BLaER1 (cell line): ENCODE measurements at regions not wholly inside any gene's neighbourhood (a gene's known extent, or its start where the extent isn't known, plus 50 kb on each side); places are given as distances from the start of the nearest gene placed in this dataset.

Experiments
- H3K27ac ChIP-seq: shearing (Covaris generic); formaldehyde crosslinking; 2 replicates; pipeline ENCODE4 v1.8.1; 2022
- H3K27me3 ChIP-seq: shearing (Covaris generic); formaldehyde crosslinking; 2 replicates; pipeline ENCODE4 v1.8.1; 2022
- H3K36me3 ChIP-seq: shearing (Covaris generic); formaldehyde crosslinking; 2 replicates; pipeline ENCODE4 v1.8.1; 2022
- H3K4me1 ChIP-seq: shearing (Covaris generic); formaldehyde crosslinking; 2 replicates; pipeline ENCODE4 v1.8.1; 2022
- H3K4me2 ChIP-seq: shearing (Covaris generic); formaldehyde crosslinking; 2 replicates; pipeline ENCODE4 v1.8.1; 2022
- H3K4me3 ChIP-seq: shearing (Covaris generic); formaldehyde crosslinking; 2 replicates; pipeline ENCODE4 v1.8.1; 2022
- H3K9ac ChIP-seq: shearing (Covaris generic); formaldehyde crosslinking; 2 replicates; pipeline ENCODE4 v1.8.1; 2022
- H3K9me3 ChIP-seq: shearing (Covaris generic); formaldehyde crosslinking; 2 replicates; pipeline ENCODE4 v1.8.1; 2022
- H4K20me1 ChIP-seq: shearing (Covaris generic); formaldehyde crosslinking; 2 replicates; pipeline ENCODE4 v1.8.1; 2022
- Cebpa-rat ChIP-seq: shearing (Covaris generic); IDR thresholded peaks from 2 replicates; pipeline ENCODE4 v1.8.1; 2022

DNA sequence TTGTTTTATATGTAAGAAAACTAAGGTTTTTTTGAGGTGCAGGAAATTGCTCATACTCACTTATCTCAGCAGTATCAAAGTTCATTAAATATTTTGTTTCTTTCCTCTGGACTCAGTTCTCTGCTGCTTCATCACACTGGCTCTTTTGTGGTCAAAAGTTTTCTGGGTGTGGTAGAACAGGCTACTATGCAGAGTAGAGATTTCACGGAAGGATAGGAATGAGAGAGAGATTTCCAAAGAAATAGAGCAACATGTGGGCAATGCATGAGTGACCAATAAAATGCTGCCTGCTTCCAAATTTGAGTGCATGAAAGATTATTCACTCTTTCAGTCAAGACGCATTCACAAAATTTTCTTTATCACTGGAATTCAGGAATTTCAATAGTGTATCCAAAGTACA, 577.3 kb upstream of the SEMA6D start:
- H3K9me3 ChIP-seq, result no peaks in the 10 kb centered on the region
- H3K4me2 ChIP-seq, result no peak overlapping the region
- no peaks in the 10 kb centered on the region for H4K20me1 ChIP-seq
- no peaks in the 10 kb centered on the region for H3K36me3 ChIP-seq
- H3K27ac ChIP-seq, result no peak overlapping the region
- H3K27me3 ChIP-seq, result no peaks in the 10 kb centered on the region
- no peak overlapping the region for H3K9ac ChIP-seq
- H3K4me1 ChIP-seq, result no peaks in the 10 kb centered on the region
- H3K4me3 ChIP-seq, result no peak overlapping the region
- no peak for TF ChIP-seq Cebpa-rat

DNA sequence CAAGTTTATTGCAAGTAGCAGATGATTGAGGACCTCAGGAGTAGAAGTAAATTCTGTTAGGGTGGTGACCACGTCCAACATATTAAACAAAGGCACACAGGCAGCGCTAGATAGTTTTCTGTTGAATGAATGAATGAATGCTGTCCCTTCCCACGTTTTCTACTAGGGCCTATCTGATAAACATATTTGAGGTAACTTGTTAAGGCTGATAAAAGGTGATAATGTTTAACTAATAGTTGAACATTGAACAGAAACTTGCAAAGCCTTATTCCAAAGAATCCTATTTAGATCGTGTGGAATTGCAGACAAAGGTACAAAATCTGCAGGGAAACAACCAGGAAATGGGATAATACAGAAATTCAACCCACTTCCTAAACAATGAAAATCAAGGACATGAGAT, 559.5 kb upstream of the SEMA6D start:
- Histone ChIP-seq H3K4me2 (no peak overlapping the region), H3K9ac (no peak overlapping the region), H3K9me3 (0 out of 2 replicates have a peak, but pooled peaks cover 6% of the 10 kb centered on the region), H3K27ac (no peak overlapping the region), H3K36me3 (no peaks in the 10 kb centered on the region), H3K27me3 (no peaks in the 10 kb centered on the region), H3K4me3 (no peak overlapping the region), H3K4me1 (no peaks in the 10 kb centered on the region), H4K20me1 (no peaks in the 10 kb centered on the region)
- no peak for TF ChIP-seq Cebpa-rat

DNA sequence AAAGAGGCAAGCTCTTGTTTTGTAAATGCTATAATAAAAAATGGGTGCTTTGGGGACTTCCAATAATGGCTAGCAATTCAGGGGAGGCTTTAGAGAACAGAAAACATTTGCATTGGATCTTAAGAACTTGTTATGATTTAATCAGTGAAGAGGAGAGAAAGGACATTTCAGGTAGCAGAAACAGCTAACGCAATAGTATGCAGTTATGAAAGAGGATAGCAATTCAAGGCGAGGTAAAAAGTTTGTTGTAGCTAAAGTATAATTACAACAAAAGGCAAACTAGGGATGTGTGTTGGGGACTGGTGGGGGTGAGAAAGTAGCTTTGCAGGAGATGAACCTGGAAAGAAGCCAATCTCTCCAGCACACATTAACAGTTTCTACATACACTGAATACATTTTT, 558.7 kb upstream of the SEMA6D start:
- Histone ChIP-seq H3K4me3 (no peak overlapping the region), H4K20me1 (no peaks in the 10 kb centered on the region), H3K27me3 (no peaks in the 10 kb centered on the region), H3K4me1 (no peaks in the 10 kb centered on the region), H3K36me3 (no peaks in the 10 kb centered on the region), H3K27ac (no peak overlapping the region), H3K9ac (no peak overlapping the region), H3K9me3 (0 out of 2 replicates have a peak, but pooled peaks cover 6% of the 10 kb centered on the region), H3K4me2 (no peak overlapping the region)
- no peak for TF ChIP-seq Cebpa-rat

DNA sequence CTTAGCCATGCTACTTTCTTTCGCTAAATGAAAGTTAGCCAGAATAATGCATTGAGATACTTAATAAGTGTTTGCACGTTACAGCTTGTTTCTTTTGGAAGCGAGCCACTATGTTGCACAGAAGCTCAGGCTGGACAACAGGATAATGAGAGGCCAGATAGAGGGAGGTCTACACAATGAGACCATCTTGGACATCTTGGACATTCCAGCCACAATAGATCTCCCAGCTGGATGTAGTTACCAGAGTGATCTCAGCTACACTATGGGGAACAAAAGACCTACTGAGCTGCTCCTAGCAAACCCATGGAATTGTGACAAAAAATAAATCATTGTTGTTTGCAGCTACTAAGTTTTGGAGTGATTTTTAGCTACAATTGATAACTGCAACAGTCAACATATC, 540.1 kb upstream of the SEMA6D start:
- Histone ChIP-seq H4K20me1 (no peaks in the 10 kb centered on the region), H3K9me3 (no peaks in the 10 kb centered on the region), H3K36me3 (no peaks in the 10 kb centered on the region), H3K27me3 (no peaks in the 10 kb centered on the region), H3K4me2 (no peak overlapping the region), H3K27ac (no peak overlapping the region), H3K4me1 (no peaks in the 10 kb centered on the region), H3K9ac (no peak overlapping the region), H3K4me3 (no peak overlapping the region)
- TF ChIP-seq Cebpa-rat, result no peak

DNA sequence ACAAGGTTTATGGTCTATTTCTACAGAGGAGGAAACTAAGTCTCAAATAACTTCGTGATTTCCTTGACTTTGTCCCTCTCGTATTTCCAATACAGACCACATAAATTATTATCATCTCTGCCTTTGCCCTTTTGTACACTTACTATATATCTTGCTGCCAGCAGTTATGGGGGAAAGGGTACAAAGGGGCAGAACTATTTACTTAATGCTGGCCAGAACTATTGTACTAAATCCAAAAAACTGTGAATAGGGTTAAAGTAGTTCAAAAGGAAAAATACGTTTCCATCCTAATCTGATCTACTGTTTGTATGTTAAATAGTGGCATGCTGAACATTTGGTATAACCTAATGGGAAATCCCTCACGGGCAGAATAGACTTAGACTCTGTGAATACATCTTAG, 537.3 kb upstream of the SEMA6D start:
- H3K4me2 ChIP-seq, result no peak overlapping the region
- H3K27me3 ChIP-seq, result peaks cover 18% of the 10 kb centered on the region
- no peaks in the 10 kb centered on the region for H3K4me1 ChIP-seq
- no peaks in the 10 kb centered on the region for H4K20me1 ChIP-seq
- no peak overlapping the region for H3K4me3 ChIP-seq
- no peaks in the 10 kb centered on the region for H3K36me3 ChIP-seq
- peaks cover 11% of the 10 kb centered on the region for H3K9me3 ChIP-seq
- no peak for TF ChIP-seq Cebpa-rat
- H3K27ac ChIP-seq, result no peak overlapping the region
- H3K9ac ChIP-seq, result no peak overlapping the region

DNA sequence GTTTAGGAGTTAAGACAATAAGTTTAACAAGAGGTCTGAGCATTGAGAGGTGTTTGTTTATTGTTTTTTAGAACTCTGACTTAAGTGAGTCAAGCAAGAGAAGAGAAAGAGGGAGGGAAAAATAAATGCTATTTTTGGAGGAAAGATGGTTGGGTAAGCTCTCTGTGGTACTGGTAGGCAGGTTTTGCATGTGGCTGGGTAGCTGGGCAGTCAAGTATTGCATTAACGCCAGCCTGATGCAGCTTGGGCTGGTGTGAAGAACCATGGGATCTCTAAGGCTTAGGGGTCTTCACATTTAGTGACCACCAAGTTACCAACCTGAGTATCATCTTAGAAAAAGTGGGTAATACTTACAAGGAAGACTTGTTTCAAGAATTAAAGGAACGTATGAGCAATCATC, 534.5 kb upstream of the SEMA6D start:
- Histone ChIP-seq H4K20me1 (no peaks in the 10 kb centered on the region), H3K36me3 (no peaks in the 10 kb centered on the region), H3K4me1 (no peaks in the 10 kb centered on the region), H3K9me3 (peaks cover 13% of the 10 kb centered on the region), H3K4me3 (no peak overlapping the region), H3K27ac (no peak overlapping the region), H3K27me3 (peaks cover 25% of the 10 kb centered on the region), H3K4me2 (no peak overlapping the region), H3K9ac (no peak overlapping the region)
- TF ChIP-seq Cebpa-rat, result no peak

DNA sequence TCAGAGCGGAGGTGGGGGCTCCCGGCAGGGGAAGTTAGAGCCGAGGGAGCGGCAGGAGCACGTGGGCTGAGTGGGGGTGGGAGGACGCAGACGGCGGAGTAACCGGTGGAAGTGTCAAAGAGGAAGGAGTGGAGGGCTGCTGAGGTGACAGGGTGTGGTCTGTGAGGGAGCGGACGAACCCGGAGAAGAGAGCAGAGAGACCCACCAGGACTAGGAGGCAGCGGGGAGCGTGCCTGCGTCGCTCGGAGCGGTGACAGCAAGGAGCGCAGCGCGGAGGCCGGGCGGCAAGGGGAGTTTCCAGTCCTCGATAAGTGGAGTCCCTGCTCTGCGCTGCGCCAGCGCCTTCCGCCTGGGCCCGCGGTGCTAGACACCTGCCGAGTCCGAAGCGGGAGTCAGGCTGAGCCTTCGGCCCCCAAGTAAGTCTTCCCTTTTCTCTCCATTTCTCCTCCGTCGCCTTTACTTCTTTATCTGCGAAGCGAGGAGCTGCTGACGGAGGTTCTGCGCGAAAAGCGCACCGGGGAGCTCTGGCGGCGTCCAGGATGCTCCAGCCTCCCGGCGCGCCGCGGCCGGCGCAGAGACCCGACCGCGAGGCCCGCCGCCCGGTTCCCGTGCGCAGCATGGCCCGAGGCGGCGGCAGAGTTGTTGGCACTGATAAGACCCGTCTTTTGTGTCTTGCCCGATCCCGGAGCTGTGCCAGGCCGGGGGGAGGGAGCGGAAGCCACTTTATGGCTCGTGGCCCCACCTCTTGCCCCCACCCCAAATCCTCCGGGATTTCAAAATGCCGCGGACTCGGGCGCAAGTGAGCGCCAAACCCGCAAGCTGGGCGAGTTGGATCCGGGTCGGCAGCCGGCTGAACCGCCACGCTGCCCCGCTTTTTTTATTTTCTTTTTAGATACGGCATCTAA, 533.0 kb upstream of the SEMA6D start:
- no peaks in the 10 kb centered on the region for H3K36me3 ChIP-seq
- H3K4me1 ChIP-seq, result no peaks in the 10 kb centered on the region
- peaks cover 13% of the 10 kb centered on the region for H3K9me3 ChIP-seq
- peaks cover 25% of the 10 kb centered on the region for H3K27me3 ChIP-seq
- H3K4me3 ChIP-seq, result peak overlapping the region; percentile 63
- no peak overlapping the region for H3K27ac ChIP-seq
- H3K9ac ChIP-seq, result no peak overlapping the region
- H4K20me1 ChIP-seq, result no peaks in the 10 kb centered on the region
- peak overlapping the region; percentile 71 for H3K4me2 ChIP-seq
- no peak for TF ChIP-seq Cebpa-rat

DNA sequence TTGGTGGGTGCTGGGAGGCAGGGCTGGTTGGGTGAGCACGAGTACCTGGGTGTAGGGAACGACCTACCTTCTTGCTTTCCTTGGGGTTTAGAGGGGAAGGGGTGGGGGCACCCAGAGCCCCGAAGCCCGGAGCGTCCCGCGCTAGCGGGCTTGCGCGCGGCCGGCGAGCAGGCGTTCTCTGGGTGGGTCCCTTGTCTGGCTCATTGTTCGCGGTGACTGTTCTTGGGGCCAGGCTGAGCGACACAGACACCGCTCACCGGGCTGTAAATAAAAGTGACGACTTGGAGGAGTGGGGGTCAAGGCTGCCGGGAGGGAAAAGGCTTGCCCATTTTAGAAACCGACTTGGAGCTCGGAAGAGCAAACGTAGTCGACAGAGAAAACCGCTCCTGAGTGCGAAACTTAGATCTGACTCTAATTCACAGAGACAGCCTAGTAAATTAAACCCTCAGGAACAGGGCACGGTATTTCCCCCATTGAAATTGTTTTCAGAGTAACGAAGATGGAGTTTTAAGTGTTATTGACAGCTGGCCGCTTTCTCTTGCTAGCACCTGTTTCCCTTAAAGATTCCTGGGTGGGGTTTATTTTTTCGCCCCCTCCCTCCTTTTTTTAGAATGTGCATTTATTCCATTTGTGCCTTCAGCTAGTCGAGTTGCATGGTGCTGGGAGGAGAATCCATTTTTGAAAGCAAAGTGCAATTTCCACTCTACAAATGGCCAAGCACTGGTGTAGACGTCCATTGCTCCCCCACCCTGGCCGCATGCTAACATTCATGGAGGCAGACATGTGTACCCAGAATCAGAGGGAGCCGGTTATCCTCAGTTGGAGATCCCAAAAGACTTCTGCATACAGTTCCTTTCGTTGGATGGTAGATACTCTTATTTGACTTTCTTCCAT, 532.1 kb upstream of the SEMA6D start:
- H4K20me1 ChIP-seq, result no peaks in the 10 kb centered on the region
- no peaks in the 10 kb centered on the region for H3K36me3 ChIP-seq
- H3K4me2 ChIP-seq, result peak overlapping the region; percentile 71
- H3K4me1 ChIP-seq, result no peaks in the 10 kb centered on the region
- peak overlapping the region; percentile 63 for H3K4me3 ChIP-seq
- H3K27me3 ChIP-seq, result peaks cover 25% of the 10 kb centered on the region
- peaks cover 13% of the 10 kb centered on the region for H3K9me3 ChIP-seq
- TF ChIP-seq Cebpa-rat, result no peak
- H3K9ac ChIP-seq, result no peak overlapping the region
- H3K27ac ChIP-seq, result no peak overlapping the region

DNA sequence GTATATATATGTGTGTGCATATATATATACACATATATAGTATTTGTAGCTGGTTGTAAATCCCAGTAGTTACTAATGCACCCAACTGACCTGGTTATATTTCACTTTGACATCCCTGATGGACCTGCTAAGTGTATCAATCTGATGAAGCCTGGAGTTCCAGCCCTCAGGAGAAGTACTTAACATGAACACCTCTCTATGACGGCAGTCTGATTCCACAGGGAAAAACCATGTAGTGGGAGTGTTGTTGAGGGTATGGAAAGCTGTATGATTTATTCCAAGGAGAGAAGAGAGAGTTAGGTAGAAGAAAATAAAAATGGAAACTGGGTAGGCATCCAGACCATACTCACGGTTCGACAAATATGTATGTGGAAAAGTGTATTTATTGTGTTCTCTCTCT, 531.2 kb upstream of the SEMA6D start:
- H3K4me2 ChIP-seq, result no peak overlapping the region
- H3K4me1 ChIP-seq, result no peaks in the 10 kb centered on the region
- TF ChIP-seq Cebpa-rat, result no peak
- H3K9ac ChIP-seq, result no peak overlapping the region
- peaks cover 25% of the 10 kb centered on the region for H3K27me3 ChIP-seq
- no peaks in the 10 kb centered on the region for H3K36me3 ChIP-seq
- peaks cover 13% of the 10 kb centered on the region for H3K9me3 ChIP-seq
- H4K20me1 ChIP-seq, result no peaks in the 10 kb centered on the region
- H3K4me3 ChIP-seq, result no peak overlapping the region
- no peak overlapping the region for H3K27ac ChIP-seq
